ENCODE measurements at regions not wholly inside any gene's neighbourhood (a gene's known extent, or its start where the extent isn't known, plus 50 kb on each side); places are given as distances from the start of the nearest gene placed in this dataset.

DNA sequence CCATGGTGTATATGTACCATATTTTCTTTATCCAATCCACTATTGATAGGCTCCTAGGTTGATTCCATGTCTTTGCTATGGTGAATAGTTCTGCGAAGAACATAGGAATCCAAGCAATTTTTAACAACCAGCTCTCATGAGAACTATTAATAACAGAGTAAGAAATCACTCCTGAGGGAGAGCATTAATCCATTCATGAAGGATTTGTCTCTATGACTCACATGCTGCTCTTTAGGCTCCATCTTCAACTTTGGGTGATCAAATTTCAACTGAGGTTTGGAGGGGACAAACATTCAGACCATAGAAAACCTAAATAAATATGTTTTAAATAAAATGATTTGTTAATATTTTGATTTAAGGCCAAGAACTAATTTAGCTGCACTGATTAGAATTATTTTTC, 147.4 kb downstream of the NSUN3 start:
- no peak for DNase-seq (ENCODE audit: extremely low spot score)
- no peak for TF ChIP-seq CTCF (IDR thresholded peaks at IDR 0.05; ENCODE audit: control extremely low read depth, extremely low read depth, low read depth, missing control alignments)
- POLR2A ChIA-PET, result no interaction called here
- CTCF ChIA-PET, result no interaction called here

- no peak for DNase-seq (ENCODE audit: extremely low spot score)
- TF ChIP-seq CTCF (IDR thresholded peaks at IDR 0.05; ENCODE audit: control extremely low read depth, extremely low read depth, low read depth, missing control alignments), result no peak
- ChIA-PET CTCF (no interaction called here), POLR2A (no interaction called here)
Measured at GRCh38 chr3:94217406-94217805, 154.5 kb downstream of the NSUN3 start.

DNA sequence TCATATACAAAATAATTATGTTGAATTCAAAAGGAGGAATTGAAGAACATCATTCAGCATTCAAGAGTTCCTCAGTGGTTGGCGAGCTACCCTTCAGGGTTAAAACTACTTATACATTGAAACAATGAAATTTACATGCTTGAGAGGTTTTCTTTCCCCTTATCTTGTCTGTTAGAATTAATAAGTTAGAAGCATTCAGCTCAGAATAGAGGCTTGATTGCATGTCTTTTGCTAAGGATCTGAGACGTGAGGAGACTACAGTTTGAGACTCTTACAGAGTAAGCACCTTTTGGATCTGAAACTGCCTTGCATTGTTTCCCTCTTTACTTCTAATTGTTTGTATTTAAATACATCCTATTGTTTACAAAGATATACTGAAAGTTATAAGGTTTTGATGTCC, 157.6 kb downstream of the NSUN3 start:
- no peak for TF ChIP-seq CTCF (IDR thresholded peaks at IDR 0.05; ENCODE audit: control extremely low read depth, extremely low read depth, low read depth, missing control alignments)
- ChIA-PET CTCF (no interaction called here), POLR2A (no interaction called here)
- no peak for DNase-seq (ENCODE audit: extremely low spot score)

GRCh38 chr3:94221829-94222228, 159.0 kb downstream of the NSUN3 start:
- ChIA-PET POLR2A (no interaction called here), CTCF (interaction anchor here (1.6 to 2.3 kb wide), 3 partner anchors 12 to 27 kb away, joined by 5 to 10 read pairs (median 8); no protein-coding TSS in a partner anchor)
- no peak for DNase-seq (ENCODE audit: extremely low spot score)
- no peak for TF ChIP-seq CTCF (IDR thresholded peaks at IDR 0.05; ENCODE audit: control extremely low read depth, extremely low read depth, low read depth, missing control alignments)

- DNase-seq (ENCODE audit: extremely low spot score), result no peak
- ChIA-PET POLR2A (no interaction called here), CTCF (no interaction called here)
- no peak for TF ChIP-seq CTCF (IDR thresholded peaks at IDR 0.05; ENCODE audit: control extremely low read depth, extremely low read depth, low read depth, missing control alignments)
Measured at GRCh38 chr3:94225148-94225865, 162.4 kb downstream of the NSUN3 start.

DNA sequence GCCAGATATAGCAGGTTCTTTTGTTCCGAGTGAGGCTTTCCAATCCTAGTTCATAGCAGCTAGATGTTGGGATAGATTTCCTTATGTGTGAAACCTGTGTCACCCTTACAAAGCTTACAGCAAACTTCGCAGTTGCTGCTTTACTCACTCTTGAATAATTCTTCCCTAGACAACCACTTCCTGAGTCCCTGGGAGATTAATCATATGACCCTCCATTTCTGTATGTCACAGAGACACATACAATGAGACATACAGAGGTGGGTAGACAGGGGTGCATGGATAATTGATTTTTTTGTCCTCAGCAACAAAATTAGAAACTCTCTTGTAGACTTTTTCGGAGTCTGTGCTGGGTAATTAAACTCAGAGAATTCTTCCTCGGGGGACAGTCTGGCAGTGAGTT, 163.2 kb downstream of the NSUN3 start:
- no peak for TF ChIP-seq CTCF (IDR thresholded peaks at IDR 0.05; ENCODE audit: control extremely low read depth, extremely low read depth, low read depth, missing control alignments)
- DNase-seq (ENCODE audit: extremely low spot score), result no peak
- CTCF ChIA-PET, result no interaction called here
- POLR2A ChIA-PET, result no interaction called here

Measured in GM10248 (cell line).